Fibroblast of lung (primary cell): ENCODE measurements at regions not wholly inside any gene's neighbourhood (a gene's known extent, or its start where the extent isn't known, plus 50 kb on each side); places are given as distances from the start of the nearest gene placed in this dataset.

Source experiments
- EZH2 ChIP-seq: IDR thresholded peaks from 2 replicates; pipeline ENCODE4 v1.5.1; 2012; ENCODE audit warnings: low read length, control low read depth, mild to moderate bottlenecking; ENCODE audit errors: missing control alignments
- TF ChIP-seq, protein P1 (sequence below), 2 donors: IDR thresholded peaks in 1 of 2; conservative IDR thresholded peaks in 1 of 2; 1 replicate in 1 of 2; 2 replicates in 1 of 2; pipeline ENCODE4 v1.5.1; 2011 to 2012; ENCODE audit warnings: low read length in 2 of 2, control low read depth in 1 of 2, inconsistent platforms in 1 of 2, low read depth in 1 of 2, mild to moderate bottlenecking in 1 of 2

DNA sequence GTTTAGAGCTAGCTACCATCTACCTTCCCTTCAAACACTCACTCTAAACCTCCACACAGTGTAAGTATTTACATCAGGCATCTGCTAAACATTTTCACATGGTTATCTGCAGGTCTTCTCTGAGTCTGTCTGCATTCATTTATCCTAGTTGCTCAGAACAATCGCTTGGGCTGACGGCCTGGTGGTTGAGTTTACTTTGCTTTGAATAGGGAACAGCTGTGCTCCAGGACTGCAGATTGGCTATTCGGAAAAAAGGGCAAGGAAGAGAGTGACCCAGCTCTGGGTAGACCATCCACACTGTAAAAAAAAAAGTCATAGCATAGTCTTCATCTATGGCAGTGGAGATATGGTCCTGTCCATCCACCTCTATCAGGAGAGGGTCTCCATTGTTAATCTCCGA is 115.3 kb upstream of the ESR1 start:
- TF ChIP-seq, protein P1, sequence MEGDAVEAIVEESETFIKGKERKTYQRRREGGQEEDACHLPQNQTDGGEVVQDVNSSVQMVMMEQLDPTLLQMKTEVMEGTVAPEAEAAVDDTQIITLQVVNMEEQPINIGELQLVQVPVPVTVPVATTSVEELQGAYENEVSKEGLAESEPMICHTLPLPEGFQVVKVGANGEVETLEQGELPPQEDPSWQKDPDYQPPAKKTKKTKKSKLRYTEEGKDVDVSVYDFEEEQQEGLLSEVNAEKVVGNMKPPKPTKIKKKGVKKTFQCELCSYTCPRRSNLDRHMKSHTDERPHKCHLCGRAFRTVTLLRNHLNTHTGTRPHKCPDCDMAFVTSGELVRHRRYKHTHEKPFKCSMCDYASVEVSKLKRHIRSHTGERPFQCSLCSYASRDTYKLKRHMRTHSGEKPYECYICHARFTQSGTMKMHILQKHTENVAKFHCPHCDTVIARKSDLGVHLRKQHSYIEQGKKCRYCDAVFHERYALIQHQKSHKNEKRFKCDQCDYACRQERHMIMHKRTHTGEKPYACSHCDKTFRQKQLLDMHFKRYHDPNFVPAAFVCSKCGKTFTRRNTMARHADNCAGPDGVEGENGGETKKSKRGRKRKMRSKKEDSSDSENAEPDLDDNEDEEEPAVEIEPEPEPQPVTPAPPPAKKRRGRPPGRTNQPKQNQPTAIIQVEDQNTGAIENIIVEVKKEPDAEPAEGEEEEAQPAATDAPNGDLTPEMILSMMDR (conservative IDR thresholded peaks at IDR 0.05 in 1 of 2, IDR thresholded peaks at IDR 0.05 in 1 of 2; ENCODE audit: low read depth in 1 of 2, low read length in 2 of 2), result no peak
- TF ChIP-seq EZH2, result no peak
